Neural progenitor cell (in vitro differentiated cells): ENCODE measurements at regions not wholly inside any gene's neighbourhood (a gene's known extent, or its start where the extent isn't known, plus 50 kb on each side); places are given as distances from the start of the nearest gene placed in this dataset.

ENCODE experiments used
- CTCF ChIP-seq: fragments of 200-600 bp; sonication (generic); IDR thresholded peaks from 2 replicates; pipeline ENCODE4 v1.5.1; 2017; ENCODE audit warnings: antibody characterized with exemption, mild to moderate bottlenecking
- EZH2 ChIP-seq: fragments of 200-600 bp; sonication (generic); IDR thresholded peaks from 2 replicates; pipeline ENCODE4 v1.6.1; 2017; ENCODE audit warnings: antibody characterized with exemption, mild to moderate bottlenecking, moderate library complexity
- EZH2phosphoT487 ChIP-seq: fragments of 200-600 bp; sonication (generic); IDR thresholded peaks from 2 replicates; pipeline ENCODE4 v1.6.1; 2017; ENCODE audit warnings: antibody characterized with exemption

- TF ChIP-seq CTCF: no peak
- TF ChIP-seq EZH2: no peak
- TF ChIP-seq EZH2phosphoT487: no peak
These were observed 828.9 kb downstream of the CDH11 start for GRCh38 chr16:64292953-64293352.
